ENCODE measurements at regions not wholly inside any gene's neighbourhood (a gene's known extent, or its start where the extent isn't known, plus 50 kb on each side); places are given as distances from the start of the nearest gene placed in this dataset.

DNA sequence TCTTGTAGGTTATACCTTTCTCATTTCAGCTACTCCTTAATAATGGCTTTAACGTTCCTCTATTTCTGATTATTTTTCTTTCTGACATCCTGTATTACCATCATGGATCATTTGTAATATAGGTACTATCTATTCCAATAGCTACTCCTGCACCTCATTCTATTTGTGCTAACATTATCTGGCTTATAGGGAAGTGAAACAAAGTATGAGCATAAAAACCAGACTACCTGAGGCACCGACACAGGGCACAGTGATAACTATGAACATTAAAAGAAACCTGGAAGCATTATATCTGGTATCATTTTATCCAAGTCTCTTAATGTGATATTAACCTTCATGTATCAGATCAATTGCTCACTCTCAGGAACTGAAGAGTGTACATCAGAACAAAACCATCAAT is 407.3 kb downstream of the DMRT2 start:
- Histone ChIP-seq H3F3A (replicated peaks; ENCODE audit: low read depth) (no peaks in the 10 kb centered on the region), H3K27me3 (ENCODE audit: insufficient read depth) (no peaks in the 10 kb centered on the region), H4K20me1 (replicated peaks; ENCODE audit: insufficient read depth) (no peaks in the 10 kb centered on the region), H3K36me3 (ENCODE audit: insufficient read depth) (no peaks in the 10 kb centered on the region), H3K4me3 (no peak overlapping the region), H3K9me2 (ENCODE audit: insufficient read depth) (no peaks in the 10 kb centered on the region), H3K27ac (ENCODE audit: low read depth) (no peak overlapping the region), H2AFZ (no peak overlapping the region), H3K79me2 (replicated peaks; ENCODE audit: insufficient read depth) (no peaks in the 10 kb centered on the region), H3K4me2 (no peak overlapping the region), H3K4me1 (ENCODE audit: insufficient read depth) (no peaks in the 10 kb centered on the region)
- H3K9me3 Mint-ChIP-seq, result no peaks in the 10 kb centered on the region
- no peaks in the 10 kb centered on the region for H3K36me3 Mint-ChIP-seq (ENCODE audit: low read depth)
- TF ChIP-seq POLR2AphosphoS5 (IDR thresholded peaks at IDR 0.05; ENCODE audit: low read depth), result no peak
- no peak for TF ChIP-seq EZH2 (IDR thresholded peaks at IDR 0.05; ENCODE audit: low read depth, unreplicated experiment)
- TF ChIP-seq, protein P1, sequence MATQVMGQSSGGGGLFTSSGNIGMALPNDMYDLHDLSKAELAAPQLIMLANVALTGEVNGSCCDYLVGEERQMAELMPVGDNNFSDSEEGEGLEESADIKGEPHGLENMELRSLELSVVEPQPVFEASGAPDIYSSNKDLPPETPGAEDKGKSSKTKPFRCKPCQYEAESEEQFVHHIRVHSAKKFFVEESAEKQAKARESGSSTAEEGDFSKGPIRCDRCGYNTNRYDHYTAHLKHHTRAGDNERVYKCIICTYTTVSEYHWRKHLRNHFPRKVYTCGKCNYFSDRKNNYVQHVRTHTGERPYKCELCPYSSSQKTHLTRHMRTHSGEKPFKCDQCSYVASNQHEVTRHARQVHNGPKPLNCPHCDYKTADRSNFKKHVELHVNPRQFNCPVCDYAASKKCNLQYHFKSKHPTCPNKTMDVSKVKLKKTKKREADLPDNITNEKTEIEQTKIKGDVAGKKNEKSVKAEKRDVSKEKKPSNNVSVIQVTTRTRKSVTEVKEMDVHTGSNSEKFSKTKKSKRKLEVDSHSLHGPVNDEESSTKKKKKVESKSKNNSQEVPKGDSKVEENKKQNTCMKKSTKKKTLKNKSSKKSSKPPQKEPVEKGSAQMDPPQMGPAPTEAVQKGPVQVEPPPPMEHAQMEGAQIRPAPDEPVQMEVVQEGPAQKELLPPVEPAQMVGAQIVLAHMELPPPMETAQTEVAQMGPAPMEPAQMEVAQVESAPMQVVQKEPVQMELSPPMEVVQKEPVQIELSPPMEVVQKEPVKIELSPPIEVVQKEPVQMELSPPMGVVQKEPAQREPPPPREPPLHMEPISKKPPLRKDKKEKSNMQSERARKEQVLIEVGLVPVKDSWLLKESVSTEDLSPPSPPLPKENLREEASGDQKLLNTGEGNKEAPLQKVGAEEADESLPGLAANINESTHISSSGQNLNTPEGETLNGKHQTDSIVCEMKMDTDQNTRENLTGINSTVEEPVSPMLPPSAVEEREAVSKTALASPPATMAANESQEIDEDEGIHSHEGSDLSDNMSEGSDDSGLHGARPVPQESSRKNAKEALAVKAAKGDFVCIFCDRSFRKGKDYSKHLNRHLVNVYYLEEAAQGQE (IDR thresholded peaks at IDR 0.05; ENCODE audit: unreplicated experiment), result no peak
- TF ChIP-seq, protein P2, sequence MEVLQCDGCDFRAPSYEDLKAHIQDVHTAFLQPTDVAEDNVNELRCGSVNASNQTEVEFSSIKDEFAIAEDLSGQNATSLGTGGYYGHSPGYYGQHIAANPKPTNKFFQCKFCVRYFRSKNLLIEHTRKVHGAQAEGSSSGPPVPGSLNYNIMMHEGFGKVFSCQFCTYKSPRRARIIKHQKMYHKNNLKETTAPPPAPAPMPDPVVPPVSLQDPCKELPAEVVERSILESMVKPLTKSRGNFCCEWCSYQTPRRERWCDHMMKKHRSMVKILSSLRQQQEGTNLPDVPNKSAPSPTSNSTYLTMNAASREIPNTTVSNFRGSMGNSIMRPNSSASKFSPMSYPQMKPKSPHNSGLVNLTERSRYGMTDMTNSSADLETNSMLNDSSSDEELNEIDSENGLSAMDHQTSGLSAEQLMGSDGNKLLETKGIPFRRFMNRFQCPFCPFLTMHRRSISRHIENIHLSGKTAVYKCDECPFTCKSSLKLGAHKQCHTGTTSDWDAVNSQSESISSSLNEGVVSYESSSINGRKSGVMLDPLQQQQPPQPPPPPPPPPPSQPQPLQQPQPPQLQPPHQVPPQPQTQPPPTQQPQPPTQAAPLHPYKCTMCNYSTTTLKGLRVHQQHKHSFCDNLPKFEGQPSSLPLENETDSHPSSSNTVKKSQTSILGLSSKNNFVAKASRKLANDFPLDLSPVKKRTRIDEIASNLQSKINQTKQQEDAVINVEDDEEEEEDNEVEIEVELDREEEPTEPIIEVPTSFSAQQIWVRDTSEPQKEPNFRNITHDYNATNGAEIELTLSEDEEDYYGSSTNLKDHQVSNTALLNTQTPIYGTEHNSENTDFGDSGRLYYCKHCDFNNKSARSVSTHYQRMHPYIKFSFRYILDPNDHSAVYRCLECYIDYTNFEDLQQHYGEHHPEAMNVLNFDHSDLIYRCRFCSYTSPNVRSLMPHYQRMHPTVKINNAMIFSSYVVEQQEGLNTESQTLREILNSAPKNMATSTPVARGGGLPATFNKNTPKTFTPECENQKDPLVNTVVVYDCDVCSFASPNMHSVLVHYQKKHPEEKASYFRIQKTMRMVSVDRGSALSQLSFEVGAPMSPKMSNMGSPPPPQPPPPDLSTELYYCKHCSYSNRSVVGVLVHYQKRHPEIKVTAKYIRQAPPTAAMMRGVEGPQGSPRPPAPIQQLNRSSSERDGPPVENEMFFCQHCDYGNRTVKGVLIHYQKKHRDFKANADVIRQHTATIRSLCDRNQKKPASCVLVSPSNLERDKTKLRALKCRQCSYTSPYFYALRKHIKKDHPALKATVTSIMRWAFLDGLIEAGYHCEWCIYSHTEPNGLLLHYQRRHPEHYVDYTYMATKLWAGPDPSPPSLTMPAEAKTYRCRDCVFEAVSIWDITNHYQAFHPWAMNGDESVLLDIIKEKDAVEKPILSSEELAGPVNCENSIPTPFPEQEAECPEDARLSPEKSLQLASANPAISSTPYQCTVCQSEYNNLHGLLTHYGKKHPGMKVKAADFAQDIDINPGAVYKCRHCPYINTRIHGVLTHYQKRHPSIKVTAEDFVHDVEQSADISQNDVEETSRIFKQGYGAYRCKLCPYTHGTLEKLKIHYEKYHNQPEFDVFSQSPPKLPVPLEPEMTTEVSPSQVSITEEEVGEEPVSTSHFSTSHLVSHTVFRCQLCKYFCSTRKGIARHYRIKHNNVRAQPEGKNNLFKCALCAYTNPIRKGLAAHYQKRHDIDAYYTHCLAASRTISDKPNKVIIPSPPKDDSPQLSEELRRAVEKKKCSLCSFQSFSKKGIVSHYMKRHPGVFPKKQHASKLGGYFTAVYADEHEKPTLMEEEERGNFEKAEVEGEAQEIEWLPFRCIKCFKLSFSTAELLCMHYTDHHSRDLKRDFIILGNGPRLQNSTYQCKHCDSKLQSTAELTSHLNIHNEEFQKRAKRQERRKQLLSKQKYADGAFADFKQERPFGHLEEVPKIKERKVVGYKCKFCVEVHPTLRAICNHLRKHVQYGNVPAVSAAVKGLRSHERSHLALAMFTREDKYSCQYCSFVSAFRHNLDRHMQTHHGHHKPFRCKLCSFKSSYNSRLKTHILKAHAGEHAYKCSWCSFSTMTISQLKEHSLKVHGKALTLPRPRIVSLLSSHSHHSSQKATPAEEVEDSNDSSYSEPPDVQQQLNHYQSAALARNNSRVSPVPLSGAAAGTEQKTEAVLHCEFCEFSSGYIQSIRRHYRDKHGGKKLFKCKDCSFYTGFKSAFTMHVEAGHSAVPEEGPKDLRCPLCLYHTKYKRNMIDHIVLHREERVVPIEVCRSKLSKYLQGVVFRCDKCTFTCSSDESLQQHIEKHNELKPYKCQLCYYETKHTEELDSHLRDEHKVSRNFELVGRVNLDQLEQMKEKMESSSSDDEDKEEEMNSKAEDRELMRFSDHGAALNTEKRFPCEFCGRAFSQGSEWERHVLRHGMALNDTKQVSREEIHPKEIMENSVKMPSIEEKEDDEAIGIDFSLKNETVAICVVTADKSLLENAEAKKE (CRISPR knock-in tag; IDR thresholded peaks at IDR 0.05), result no peak
- TF ChIP-seq, protein P3, sequence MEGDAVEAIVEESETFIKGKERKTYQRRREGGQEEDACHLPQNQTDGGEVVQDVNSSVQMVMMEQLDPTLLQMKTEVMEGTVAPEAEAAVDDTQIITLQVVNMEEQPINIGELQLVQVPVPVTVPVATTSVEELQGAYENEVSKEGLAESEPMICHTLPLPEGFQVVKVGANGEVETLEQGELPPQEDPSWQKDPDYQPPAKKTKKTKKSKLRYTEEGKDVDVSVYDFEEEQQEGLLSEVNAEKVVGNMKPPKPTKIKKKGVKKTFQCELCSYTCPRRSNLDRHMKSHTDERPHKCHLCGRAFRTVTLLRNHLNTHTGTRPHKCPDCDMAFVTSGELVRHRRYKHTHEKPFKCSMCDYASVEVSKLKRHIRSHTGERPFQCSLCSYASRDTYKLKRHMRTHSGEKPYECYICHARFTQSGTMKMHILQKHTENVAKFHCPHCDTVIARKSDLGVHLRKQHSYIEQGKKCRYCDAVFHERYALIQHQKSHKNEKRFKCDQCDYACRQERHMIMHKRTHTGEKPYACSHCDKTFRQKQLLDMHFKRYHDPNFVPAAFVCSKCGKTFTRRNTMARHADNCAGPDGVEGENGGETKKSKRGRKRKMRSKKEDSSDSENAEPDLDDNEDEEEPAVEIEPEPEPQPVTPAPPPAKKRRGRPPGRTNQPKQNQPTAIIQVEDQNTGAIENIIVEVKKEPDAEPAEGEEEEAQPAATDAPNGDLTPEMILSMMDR (conservative IDR thresholded peaks at IDR 0.05; ENCODE audit: low read depth in 2 of 2), result no peak
- no peak for TF ChIP-seq NANOG (IDR thresholded peaks at IDR 0.05; ENCODE audit: borderline replicate concordance)
- no peak for TF ChIP-seq EZH2phosphoT487 (IDR thresholded peaks at IDR 0.05; ENCODE audit: unreplicated experiment)
- TF ChIP-seq CREB1 (CRISPR knock-in tag; IDR thresholded peaks at IDR 0.05; ENCODE audit: low read depth), result no peak
- TF ChIP-seq, protein P4, sequence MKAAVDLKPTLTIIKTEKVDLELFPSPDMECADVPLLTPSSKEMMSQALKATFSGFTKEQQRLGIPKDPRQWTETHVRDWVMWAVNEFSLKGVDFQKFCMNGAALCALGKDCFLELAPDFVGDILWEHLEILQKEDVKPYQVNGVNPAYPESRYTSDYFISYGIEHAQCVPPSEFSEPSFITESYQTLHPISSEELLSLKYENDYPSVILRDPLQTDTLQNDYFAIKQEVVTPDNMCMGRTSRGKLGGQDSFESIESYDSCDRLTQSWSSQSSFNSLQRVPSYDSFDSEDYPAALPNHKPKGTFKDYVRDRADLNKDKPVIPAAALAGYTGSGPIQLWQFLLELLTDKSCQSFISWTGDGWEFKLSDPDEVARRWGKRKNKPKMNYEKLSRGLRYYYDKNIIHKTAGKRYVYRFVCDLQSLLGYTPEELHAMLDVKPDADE (IDR thresholded peaks at IDR 0.05), result no peak
- no peak for TF ChIP-seq JUNB (IDR thresholded peaks at IDR 0.05; ENCODE audit: unreplicated experiment)
- TF ChIP-seq ZNF114 (CRISPR knock-in tag; IDR thresholded peaks at IDR 0.05), result no peak
- TF ChIP-seq ZNF331 (CRISPR knock-in tag; IDR thresholded peaks at IDR 0.05; ENCODE audit: low read depth), result no peak
- H3K27me3 Mint-ChIP-seq (ENCODE audit: insufficient read depth, low read depth, poor library complexity), result peaks cover 3% of the 10 kb centered on the region
- peaks cover 6% of the 10 kb centered on the region; the same call in 2 of the 3 replicates for H3K4me1 Mint-ChIP-seq
- ATAC-seq, result no peak
- no peak overlapping the region for H3K4me3 Mint-ChIP-seq
- no peak overlapping the region for H3K27ac Mint-ChIP-seq
- DNase-seq (ENCODE audit: low spot score), result no peak

Data from GM23338 (cell line).